WTC11 (cell line): ENCODE measurements at regions not wholly inside any gene's neighbourhood (a gene's known extent, or its start where the extent isn't known, plus 50 kb on each side); places are given as distances from the start of the nearest gene placed in this dataset.

Experiments used
- ATAC-seq: fragments of 200-7000 bp; cut with Tn5 transposase; 2 replicates; pipeline ENCODE4 v1.10.0; 2021; ENCODE audit warnings: mild to moderate bottlenecking, moderate library complexity
- CTCF ChIA-PET: fragments of 300-600 bp; sonication (Branson Sonifier 250); formaldehyde crosslinking; loops from one replicate; lab custom pipeline; 2021; ENCODE audit warnings: antibody characterized with exemption; lab: Charles Lee
- POLR2A ChIA-PET: fragments of 350-600 bp; sonication (Branson Sonifier 250); formaldehyde crosslinking; loops from one replicate; lab custom pipeline; 2021; ENCODE audit warnings: antibody characterized with exemption; lab: Charles Lee
- DNase-seq: peaks from one replicate; pipeline ENCODE4 v3.0.0; 2021; ENCODE audit warnings: low spot score
- H3K27ac Mint-ChIP-seq: 2 replicates; pipeline ENCODE4 v1.8.0; 2021; ENCODE audit warnings: mixed read lengths
- H3K27me3 Mint-ChIP-seq: 2 replicates; pipeline ENCODE4 v1.8.0; 2021; ENCODE audit warnings: low read depth, mild to moderate bottlenecking, moderate library complexity, mixed read lengths
- H3K36me3 Mint-ChIP-seq: 2 replicates; pipeline ENCODE4 v1.8.0; 2021; ENCODE audit warnings: mixed read lengths
- H3K4me1 Mint-ChIP-seq: 2 replicates; pipeline ENCODE4 v1.8.0; 2022; ENCODE audit warnings: mixed read lengths
- H3K4me3 Mint-ChIP-seq: 2 replicates; pipeline ENCODE4 v1.8.0; 2021; ENCODE audit warnings: mild to moderate bottlenecking, moderate library complexity, mixed read lengths
- H3K9me3 Mint-ChIP-seq: 2 replicates; pipeline ENCODE4 v1.8.0; 2021; ENCODE audit warnings: mixed read lengths
- ARID4B ChIP-seq: sonication (generic); formaldehyde crosslinking; IDR thresholded peaks from 2 replicates; pipeline ENCODE4 v1.8.0; 2023; ENCODE audit warnings: missing genetic modification reagents, mild to moderate bottlenecking, borderline replicate concordance
- ATF6 ChIP-seq: sonication (generic); formaldehyde crosslinking; IDR thresholded peaks from 2 replicates; pipeline ENCODE4 v1.8.1; 2023; ENCODE audit warnings: mild to moderate bottlenecking, missing genetic modification reagents
- CBFB ChIP-seq: sonication (generic); formaldehyde crosslinking; IDR thresholded peaks from 2 replicates; pipeline ENCODE4 v1.8.1; 2022; ENCODE audit warnings: mild to moderate bottlenecking, low read depth, missing genetic modification reagents
- CDX4 ChIP-seq: fragments of 250-450 bp; sonication (Bioruptor Pico); IDR thresholded peaks from 2 replicates; pipeline ENCODE4 v1.9.0; 2021; ENCODE audit warnings: moderate library complexity, mild to moderate bottlenecking, inconsistent platforms, borderline replicate concordance
- CREB1 ChIP-seq: sonication (generic); formaldehyde crosslinking; IDR thresholded peaks from 2 replicates; pipeline ENCODE4 v1.8.0; 2023; ENCODE audit warnings: mild to moderate bottlenecking, missing genetic modification reagents
- E2F1 ChIP-seq: sonication (generic); formaldehyde crosslinking; IDR thresholded peaks from 2 replicates; pipeline ENCODE4 v1.8.0; 2022; ENCODE audit warnings: mild to moderate bottlenecking, missing genetic modification reagents
- ETV6 ChIP-seq: sonication (generic); formaldehyde crosslinking; IDR thresholded peaks from 2 replicates; pipeline ENCODE4 v1.8.1; 2022; ENCODE audit warnings: mild to moderate bottlenecking, missing genetic modification reagents
- FOXP1 ChIP-seq: sonication (generic); formaldehyde crosslinking; IDR thresholded peaks from 2 replicates; pipeline ENCODE4 v1.8.0; 2022; ENCODE audit warnings: missing genetic modification reagents, mild to moderate bottlenecking, moderate library complexity, borderline replicate concordance
- MLX ChIP-seq: sonication (generic); formaldehyde crosslinking; IDR thresholded peaks from 2 replicates; pipeline ENCODE4 v1.8.1; 2023; ENCODE audit warnings: mild to moderate bottlenecking, missing genetic modification reagents, moderate library complexity
- MXD4 ChIP-seq: fragments of 250-450 bp; sonication (Bioruptor Pico); IDR thresholded peaks from 2 replicates; pipeline ENCODE4 v1.8.0; 2021; ENCODE audit warnings: mild to moderate bottlenecking, moderate library complexity, borderline replicate concordance
- NFYB ChIP-seq: sonication (generic); formaldehyde crosslinking; conservative IDR thresholded peaks from 2 replicates; pipeline ENCODE4 v1.8.0; 2022; ENCODE audit warnings: low read depth, missing genetic modification reagents
- NR2C2 ChIP-seq: sonication (generic); formaldehyde crosslinking; IDR thresholded peaks from 2 replicates; pipeline ENCODE4 v1.8.0; 2022; ENCODE audit warnings: mild to moderate bottlenecking, missing genetic modification reagents
- OVOL2 ChIP-seq: fragments of 250-450 bp; sonication (Bioruptor Pico); IDR thresholded peaks from 2 replicates; pipeline ENCODE4 v1.9.0; 2021; ENCODE audit warnings: mild to moderate bottlenecking, borderline replicate concordance
- PREB ChIP-seq: sonication (generic); formaldehyde crosslinking; IDR thresholded peaks from 2 replicates; pipeline ENCODE4 v1.8.1; 2022; ENCODE audit warnings: mild to moderate bottlenecking, missing genetic modification reagents, moderate library complexity, borderline replicate concordance
- SOX15 ChIP-seq: fragments of 250-450 bp; sonication (Bioruptor Pico); IDR thresholded peaks from 2 replicates; pipeline ENCODE4 v1.9.0; 2021; ENCODE audit warnings: mild to moderate bottlenecking
- TCF7 ChIP-seq: sonication (generic); formaldehyde crosslinking; IDR thresholded peaks from 2 replicates; pipeline ENCODE4 v1.8.0; 2022; ENCODE audit warnings: mild to moderate bottlenecking, low read depth, missing genetic modification reagents, moderate library complexity
- TEAD4 ChIP-seq: sonication (generic); formaldehyde crosslinking; IDR thresholded peaks from 2 replicates; pipeline ENCODE4 v1.8.0; 2022; ENCODE audit warnings: mild to moderate bottlenecking, missing genetic modification reagents
- ZNF138 ChIP-seq: sonication (generic); formaldehyde crosslinking; conservative IDR thresholded peaks from 2 replicates; pipeline ENCODE4 v1.8.1; 2022; ENCODE audit warnings: mild to moderate bottlenecking, moderate library complexity, missing genetic modification reagents
- ZNF232 ChIP-seq: sonication (generic); formaldehyde crosslinking; IDR thresholded peaks from 2 replicates; pipeline ENCODE4 v1.8.0; 2022; ENCODE audit warnings: mild to moderate bottlenecking, missing genetic modification reagents
- ZNF317 ChIP-seq: sonication (generic); formaldehyde crosslinking; IDR thresholded peaks from 2 replicates; pipeline ENCODE4 v1.8.1; 2023; ENCODE audit warnings: low read depth, mild to moderate bottlenecking, moderate library complexity, missing genetic modification reagents, borderline replicate concordance
- ZNF396 ChIP-seq: fragments of 250-450 bp; sonication (Bioruptor Pico); IDR thresholded peaks from 2 replicates; pipeline ENCODE4 v1.8.0; 2021; ENCODE audit warnings: mild to moderate bottlenecking, moderate library complexity, borderline replicate concordance
- ZNF416 ChIP-seq: fragments of 250-450 bp; sonication (Bioruptor Pico); IDR thresholded peaks from 2 replicates; pipeline ENCODE4 v1.9.0; 2021; ENCODE audit warnings: mild to moderate bottlenecking, inconsistent platforms
- ZNF423 ChIP-seq: fragments of 250-450 bp; sonication (Bioruptor Pico); IDR thresholded peaks from 2 replicates; pipeline ENCODE4 v2.1.2; 2022; ENCODE audit warnings: mild to moderate bottlenecking, moderate library complexity
- ZNF425 ChIP-seq: fragments of 250-450 bp; sonication (Bioruptor Pico); conservative IDR thresholded peaks from 2 replicates; pipeline ENCODE4 v1.9.0; 2021; ENCODE audit warnings: mild to moderate bottlenecking

GRCh38 chr16:85508993-85509392 is 104.1 kb upstream of the GSE1 start:
- CTCF ChIA-PET = interaction anchor here (1.0 to 4.0 kb wide), 4 partner anchors 18 to 107 kb away, joined by 3 to 18 read pairs (median 6); no protein-coding TSS in a partner anchor
- Mint-ChIP-seq H3K4me3 (no peak overlapping the region), H3K36me3 (no peaks in the 10 kb centered on the region), H3K4me1 (peaks cover 26% of the 10 kb centered on the region), H3K27me3 (no peaks in the 10 kb centered on the region), H3K27ac (0 out of 2 replicates have a peak overlapping the region, but pooled peaks have one; percentile 29), H3K9me3 (no peaks in the 10 kb centered on the region)
- DNase-seq (no peak), ATAC-seq (no peak)
- POLR2A ChIA-PET = no interaction called here
- TF ChIP-seq ZNF396 (CRISPR knock-in tag) = no peak
- TF ChIP-seq PREB (CRISPR knock-in tag) = no peak
- no peak for TF ChIP-seq ARID4B
- no peak for TF ChIP-seq NR2C2
- TF ChIP-seq CREB1 = no peak
- no peak for TF ChIP-seq MLX (CRISPR knock-in tag)
- no peak for TF ChIP-seq OVOL2
- no peak for TF ChIP-seq TEAD4
- no peak for TF ChIP-seq E2F1
- TF ChIP-seq TCF7 (CRISPR knock-in tag) = no peak

- ATAC-seq (no peak), DNase-seq (no peak)
- ChIA-PET POLR2A (no interaction called here), CTCF (interaction anchor here (1.0 to 2.3 kb wide), 4 partner anchors 19 to 116 kb away, joined by 4 to 7 read pairs (median 5); no protein-coding TSS in a partner anchor)
- H3K27me3 Mint-ChIP-seq = no peaks in the 10 kb centered on the region
- H3K4me1 Mint-ChIP-seq = peaks cover 33% of the 10 kb centered on the region
- H3K4me3 Mint-ChIP-seq = no peak overlapping the region
- H3K9me3 Mint-ChIP-seq = no peaks in the 10 kb centered on the region
- no peak overlapping the region for H3K27ac Mint-ChIP-seq
- no peaks in the 10 kb centered on the region for H3K36me3 Mint-ChIP-seq
- no peak for TF ChIP-seq ZNF425 (CRISPR knock-in tag)
- TF ChIP-seq ZNF423 = no peak
- TF ChIP-seq ZNF138 (CRISPR knock-in tag) = no peak
- TF ChIP-seq NFYB = no peak
- no peak for TF ChIP-seq FOXP1 (CRISPR knock-in tag)
- no peak for TF ChIP-seq MXD4
- no peak for TF ChIP-seq ZNF416 (CRISPR knock-in tag)
- no peak for TF ChIP-seq NR2C2
- TF ChIP-seq CBFB (CRISPR knock-in tag) = no peak
- no peak for TF ChIP-seq ZNF317
- TF ChIP-seq CDX4 = no peak
- no peak for TF ChIP-seq ETV6 (CRISPR knock-in tag)
- no peak for TF ChIP-seq OVOL2
- TF ChIP-seq SOX15 (CRISPR knock-in tag) = no peak
- no peak for TF ChIP-seq ATF6 (CRISPR knock-in tag)
- no peak for TF ChIP-seq ZNF232 (CRISPR knock-in tag)
These were observed 103.0 kb upstream of the GSE1 start for GRCh38 chr16:85510041-85510659.
